Prostate gland (tissue), 2 donors: ENCODE measurements at regions not wholly inside any gene's neighbourhood (a gene's known extent, or its start where the extent isn't known, plus 50 kb on each side); places are given as distances from the start of the nearest gene placed in this dataset.

Experiments used
- DNase-seq: peaks from one replicate; pipeline ENCODE4 v3.0.0-alpha.2; 2019; ENCODE audit warnings: low spot score
- H3K27ac ChIP-seq, 2 donors: fragments of 200-600 bp; sonication (generic); 2 replicates each; pipeline ENCODE4 v1.5.1; 2017 to 2019
- H3K27me3 ChIP-seq: fragments of 200-600 bp; sonication (generic); replicated peaks from 2 replicates; pipeline ENCODE4 v1.5.1; 2019; ENCODE audit not compliant: insufficient read depth
- H3K36me3 ChIP-seq, 2 donors: fragments of 200-600 bp; sonication (generic); 1 replicate in 1 of 2; 2 replicates in 1 of 2; pipeline versions ENCODE4 v1.5.1 to v1.8.1; 2017 to 2019
- H3K4me1 ChIP-seq: fragments of 200-600 bp; sonication (generic); replicated peaks from 2 replicates; pipeline ENCODE4 v1.5.1; 2019
- H3K4me3 ChIP-seq, 2 donors: fragments of 200-600 bp; sonication (generic); 2 replicates each; pipeline ENCODE4 v1.5.1; 2017 to 2019
- H3K9me3 ChIP-seq: fragments of 200-600 bp; sonication (generic); 2 replicates; pipeline ENCODE4 v1.5.1; 2017
- POLR2A ChIP-seq: fragments of 450-650 bp; IDR thresholded peaks from one replicate; pipeline ENCODE4 v1.6.1; 2016; ENCODE audit warnings: antibody characterized with exemption, mild to moderate bottlenecking
- POLR2AphosphoS5 ChIP-seq: sonication (generic); formaldehyde crosslinking; IDR thresholded peaks from one replicate; pipeline ENCODE4 v1.6.1; 2017; ENCODE audit warnings: antibody characterized with exemption
- WGBS: methylation state at CpG from one replicate; pipeline ENCODE4 v1.1.5; 2018; 5-methylcytosine and 5-hydroxymethylcytosine counted together
- intact Hi-C: fragments of 100-400 bp; cut with DNase I; formaldehyde crosslinking; loops from one replicate; pipeline ENCODE4 v1.14.2; 2022
- TF ChIP-seq, protein P1 (sequence below), 4 experiments: fragments of 200-600 bp in 2 of 4; fragments of 450-650 bp in 2 of 4; sonication (generic) in 2 of 4; IDR thresholded peaks; 1 replicate in 3 of 4; 2 replicates in 1 of 4; pipeline ENCODE4 v1.5.1; 2016 to 2019; ENCODE audit warnings: antibody characterized with exemption in 4 of 4, mild to moderate bottlenecking in 2 of 4, moderate library complexity in 2 of 4

DNA sequence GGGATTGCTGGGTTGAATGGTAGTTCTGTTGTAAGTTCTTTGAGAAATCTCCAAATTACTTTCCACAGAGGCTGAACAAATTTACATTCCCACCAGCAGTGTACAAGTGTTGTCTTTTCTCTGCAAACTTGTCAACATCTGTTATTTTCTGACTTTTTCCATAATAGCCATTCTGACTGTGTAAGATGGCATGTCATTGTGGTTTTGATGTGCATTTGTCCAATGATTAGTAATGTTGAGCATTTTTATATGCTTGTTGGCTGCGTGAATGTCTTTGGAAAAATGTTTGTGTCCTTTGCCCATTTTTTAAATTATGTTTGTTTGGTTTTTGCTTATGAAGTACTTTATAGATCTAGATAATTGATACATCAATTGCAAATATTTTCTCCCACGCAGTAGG lies 1025.0 kb downstream of the JRKL start:
- no peak for DNase-seq
- H3K36me3 ChIP-seq = no peaks in the 10 kb centered on the region
- no peaks in the 10 kb centered on the region for H3K9me3 ChIP-seq
- no peaks in the 10 kb centered on the region for H3K27me3 ChIP-seq
- intact Hi-C loops = no loop called here
- 47% methylated on average over 2 of the region's 2 CpGs for WGBS
- no peak overlapping the region for H3K4me3 ChIP-seq
- H3K27ac ChIP-seq = no peak overlapping the region
- no peak for TF ChIP-seq POLR2A
- no peak for TF ChIP-seq POLR2AphosphoS5
- TF ChIP-seq, protein P1, sequence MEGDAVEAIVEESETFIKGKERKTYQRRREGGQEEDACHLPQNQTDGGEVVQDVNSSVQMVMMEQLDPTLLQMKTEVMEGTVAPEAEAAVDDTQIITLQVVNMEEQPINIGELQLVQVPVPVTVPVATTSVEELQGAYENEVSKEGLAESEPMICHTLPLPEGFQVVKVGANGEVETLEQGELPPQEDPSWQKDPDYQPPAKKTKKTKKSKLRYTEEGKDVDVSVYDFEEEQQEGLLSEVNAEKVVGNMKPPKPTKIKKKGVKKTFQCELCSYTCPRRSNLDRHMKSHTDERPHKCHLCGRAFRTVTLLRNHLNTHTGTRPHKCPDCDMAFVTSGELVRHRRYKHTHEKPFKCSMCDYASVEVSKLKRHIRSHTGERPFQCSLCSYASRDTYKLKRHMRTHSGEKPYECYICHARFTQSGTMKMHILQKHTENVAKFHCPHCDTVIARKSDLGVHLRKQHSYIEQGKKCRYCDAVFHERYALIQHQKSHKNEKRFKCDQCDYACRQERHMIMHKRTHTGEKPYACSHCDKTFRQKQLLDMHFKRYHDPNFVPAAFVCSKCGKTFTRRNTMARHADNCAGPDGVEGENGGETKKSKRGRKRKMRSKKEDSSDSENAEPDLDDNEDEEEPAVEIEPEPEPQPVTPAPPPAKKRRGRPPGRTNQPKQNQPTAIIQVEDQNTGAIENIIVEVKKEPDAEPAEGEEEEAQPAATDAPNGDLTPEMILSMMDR (IDR thresholded peaks at IDR 0.05) = no peak
- H3K4me1 ChIP-seq = no peaks in the 10 kb centered on the region

DNA sequence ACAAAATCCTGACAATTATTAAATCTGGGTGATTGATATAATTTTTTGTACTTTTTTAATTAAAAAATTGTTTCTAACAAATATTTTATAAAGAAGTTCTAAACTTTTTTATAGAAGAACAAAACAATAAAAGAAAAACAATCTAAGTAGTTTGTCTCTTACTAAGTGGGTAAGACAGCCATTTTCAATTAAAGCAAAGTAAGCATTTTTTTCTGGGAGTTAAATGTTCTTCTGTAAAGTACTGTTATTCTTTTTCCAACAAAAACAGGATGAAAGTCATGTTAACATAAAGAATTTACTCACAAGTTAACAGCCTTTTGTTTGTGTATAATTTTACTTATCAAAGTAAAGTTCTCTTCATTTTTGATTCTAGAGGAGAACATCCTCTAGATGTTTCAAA lies 1029.9 kb downstream of the JRKL start:
- Histone ChIP-seq H3K4me1 (no peaks in the 10 kb centered on the region), H3K4me3 (no peak overlapping the region), H3K9me3 (no peaks in the 10 kb centered on the region), H3K27ac (no peak overlapping the region), H3K36me3 (no peaks in the 10 kb centered on the region), H3K27me3 (no peaks in the 10 kb centered on the region)
- TF ChIP-seq POLR2A (no peak), POLR2AphosphoS5 (no peak)
- TF ChIP-seq, protein P1 (IDR thresholded peaks at IDR 0.05) = no peak
- intact Hi-C loops = no loop called here
- DNase-seq = no peak

DNA sequence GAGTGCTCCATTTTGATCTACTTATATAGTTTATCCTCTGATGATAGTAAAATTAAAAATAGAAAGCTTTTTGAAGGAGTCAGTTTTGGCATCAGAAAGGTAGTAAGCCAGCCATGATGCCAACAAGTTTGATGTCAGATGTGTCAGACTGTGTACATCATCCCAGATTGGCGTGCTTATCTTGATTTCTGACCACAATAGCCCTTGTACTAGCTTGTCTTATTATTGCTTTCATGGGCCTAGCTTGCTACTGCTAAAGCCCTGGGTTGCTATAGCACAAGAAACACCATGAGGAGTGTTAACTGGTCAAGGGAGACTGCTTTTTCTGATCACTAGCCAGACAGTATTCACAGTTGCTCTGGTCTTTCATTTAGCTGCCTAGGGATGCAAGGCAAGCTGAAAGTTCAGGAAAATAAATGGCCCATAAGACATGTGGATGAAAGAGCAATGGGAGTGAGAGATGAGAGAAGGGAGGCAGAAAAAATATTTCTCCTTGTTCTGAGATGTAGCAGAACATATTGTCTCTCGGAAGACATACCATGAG lies 1038.5 kb downstream of the JRKL start:
- intact Hi-C loops = no loop called here
- Histone ChIP-seq H3K27ac (no peak overlapping the region), H3K4me1 (no peaks in the 10 kb centered on the region), H3K9me3 (no peaks in the 10 kb centered on the region), H3K4me3 (no peak overlapping the region), H3K27me3 (no peaks in the 10 kb centered on the region), H3K36me3 (no peaks in the 10 kb centered on the region)
- TF ChIP-seq POLR2AphosphoS5 (no peak), POLR2A (no peak)
- TF ChIP-seq, protein P1 (IDR thresholded peaks at IDR 0.05) = no peak
- 85% methylated on average over 2 of the region's 2 CpGs for WGBS
- DNase-seq = no peak

DNA sequence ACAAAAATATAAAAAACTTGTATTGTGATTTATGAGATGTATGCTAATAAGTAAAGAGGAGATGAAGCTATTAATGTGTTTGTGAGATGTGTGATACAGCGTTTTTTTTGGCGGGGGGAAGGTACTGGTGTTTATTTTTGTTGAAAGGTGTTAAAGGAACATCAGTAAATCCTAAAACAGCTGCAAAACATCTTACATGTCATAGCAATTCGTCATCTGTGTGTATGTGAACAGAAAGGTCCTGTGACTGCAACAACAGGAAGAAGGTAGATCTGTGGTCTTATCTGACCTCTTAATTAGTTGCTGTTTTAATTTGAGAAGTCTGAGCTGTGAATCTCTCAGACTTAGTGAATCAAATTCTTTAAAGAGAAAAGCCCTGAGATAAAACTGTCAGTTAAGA lies 1041.1 kb downstream of the JRKL start:
- H3K27ac ChIP-seq = no peak overlapping the region
- intact Hi-C loops = no loop called here
- WGBS = 22% methylated on average over 3 of the region's 3 CpGs

DNA sequence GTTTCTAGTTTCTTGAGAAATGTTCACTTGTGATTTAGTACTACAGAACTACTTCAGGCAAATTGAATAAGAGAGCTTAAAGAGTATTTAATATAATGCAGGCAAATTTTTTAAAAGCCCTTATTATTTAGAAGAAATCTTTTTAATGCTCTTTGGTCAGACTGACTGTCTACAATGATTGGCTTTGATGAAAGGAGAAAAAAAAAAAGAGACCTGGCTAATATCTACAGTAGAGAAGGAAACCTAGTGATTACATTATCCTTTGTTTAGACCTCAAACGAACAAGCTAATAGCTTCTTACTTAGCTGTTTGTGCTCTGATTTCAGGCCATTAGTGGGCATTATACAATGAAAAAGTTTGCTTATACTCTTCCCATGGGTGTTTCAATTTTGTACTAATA lies 1043.1 kb downstream of the JRKL start:
- H3K27ac ChIP-seq = no peak overlapping the region
- DNase-seq = no peak
- H3K27me3 ChIP-seq = no peaks in the 10 kb centered on the region
- WGBS = 68% methylated on average over 1 of the region's 1 CpG
- H3K36me3 ChIP-seq = no peaks in the 10 kb centered on the region
- H3K4me1 ChIP-seq = no peaks in the 10 kb centered on the region
- H3K4me3 ChIP-seq = no peak overlapping the region
- intact Hi-C loops = no loop called here
- H3K9me3 ChIP-seq = no peaks in the 10 kb centered on the region
- no peak for TF ChIP-seq POLR2AphosphoS5

More for the DNA sequence above, 1041.1 kb downstream of the JRKL start:
- no peaks in the 10 kb centered on the region for H3K36me3 ChIP-seq
- TF ChIP-seq POLR2AphosphoS5 (no peak), POLR2A (no peak)
- TF ChIP-seq, protein P1 (IDR thresholded peaks at IDR 0.05) = no peak
- no peak overlapping the region for H3K4me3 ChIP-seq
- no peaks in the 10 kb centered on the region for H3K27me3 ChIP-seq
- DNase-seq = no peak
- no peaks in the 10 kb centered on the region for H3K4me1 ChIP-seq
- no peaks in the 10 kb centered on the region for H3K9me3 ChIP-seq
